IMR-90 (cell line): ENCODE measurements at regions not wholly inside any gene's neighbourhood (a gene's known extent, or its start where the extent isn't known, plus 50 kb on each side); places are given as distances from the start of the nearest gene placed in this dataset.

Experiments
- ATAC-seq: fragments of 200-7000 bp; cut with Tn5 transposase; 2 replicates; pipeline ENCODE4 v1.9.1; 2020; ENCODE audit warnings: low read depth, mild to moderate bottlenecking, moderate library complexity
- BruUV-seq: library from RNA; stranded (reverse); fragments of 400-500 nt; replicated peaks from 2 replicates; lab custom pipeline; 2021; lab: Mats Ljungman, UMichigan
- CTCF ChIA-PET: fragments of 300-600 bp; formaldehyde crosslinking; extraction: SDS; loops from one replicate; lab custom pipeline; 2021; ENCODE audit warnings: antibody characterized with exemption; lab: Yijun Ruan, JAX
- POLR2A ChIA-PET: fragments of 300-600 bp; sonication (Branson Sonifier 250); formaldehyde crosslinking; loops from one replicate; lab custom pipeline; 2022; ENCODE audit warnings: antibody characterized with exemption; ENCODE audit not compliant: unreplicated experiment; lab: Charles Lee
- DNase-seq: peaks from one replicate; pipeline ENCODE4 v3.0.0; 2013
- H2AFZ ChIP-seq: replicated peaks from 2 replicates; pipeline ENCODE3; 2013; ENCODE audit warnings: low read length, mild to moderate bottlenecking; ENCODE audit not compliant: poor library complexity
- H2AK5ac ChIP-seq: 2 replicates; pipeline ENCODE4 v1.6.1; 2013; ENCODE audit warnings: low read depth, low read length, inconsistent platforms
- H2AK9ac ChIP-seq: replicated peaks from 2 replicates; pipeline ENCODE3; 2013; ENCODE audit warnings: mild to moderate bottlenecking, low read depth, low read length, moderate library complexity; ENCODE audit not compliant: poor library complexity
- H2BK120ac ChIP-seq: 2 replicates; pipeline ENCODE4 v1.6.1; 2013; ENCODE audit warnings: low read depth, low read length, inconsistent platforms
- H2BK15ac ChIP-seq: 3 replicates; pipeline ENCODE4 v1.6.1; 2013; ENCODE audit warnings: low read depth, low read length, inconsistent platforms
- H2BK20ac ChIP-seq: 2 replicates; pipeline ENCODE4 v1.6.1; 2013; ENCODE audit warnings: low read depth, mild to moderate bottlenecking, inconsistent platforms, low read length, moderate library complexity
- H2BK5ac ChIP-seq: 2 replicates; pipeline ENCODE4 v1.6.1; 2013; ENCODE audit warnings: mild to moderate bottlenecking, low read depth, low read length, inconsistent platforms; ENCODE audit not compliant: poor library complexity, severe bottlenecking
- H3K14ac ChIP-seq: replicated peaks from 2 replicates; pipeline ENCODE4 v1.6.1; 2013; ENCODE audit warnings: low read depth, low read length, inconsistent platforms
- H3K18ac ChIP-seq: 2 replicates; pipeline ENCODE4 v1.6.1; 2013; ENCODE audit warnings: low read depth, low read length, control low read depth
- H3K23ac ChIP-seq: 2 replicates; pipeline ENCODE4 v1.6.1; 2013; ENCODE audit warnings: low read depth, low read length, inconsistent platforms
- H3K27ac ChIP-seq: 2 replicates; pipeline ENCODE4 v1.5.1; 2013; ENCODE audit warnings: mild to moderate bottlenecking, control low read depth, low read length; ENCODE audit not compliant: insufficient read depth
- H3K27me3 ChIP-seq: 2 replicates; pipeline ENCODE4 v1.6.1; 2013; ENCODE audit warnings: low read length; ENCODE audit not compliant: control insufficient read depth, insufficient read depth
- H3K36me3 ChIP-seq: 2 replicates; pipeline ENCODE4 v1.6.1; 2013; ENCODE audit warnings: low read length, mixed read lengths; ENCODE audit not compliant: control insufficient read depth, insufficient read depth
- H3K4ac ChIP-seq: 2 replicates; pipeline ENCODE4 v1.6.1; 2013; ENCODE audit warnings: low read depth, low read length, inconsistent platforms
- H3K4me1 ChIP-seq: 2 replicates; pipeline ENCODE4 v1.6.1; 2013; ENCODE audit warnings: low read length, mixed read lengths; ENCODE audit not compliant: control insufficient read depth, insufficient read depth
- H3K4me2 ChIP-seq: 2 replicates; pipeline ENCODE4 v1.6.1; 2013; ENCODE audit warnings: low read depth, mild to moderate bottlenecking, control low read depth, low read length, moderate library complexity
- H3K4me3 ChIP-seq: 2 replicates; pipeline ENCODE4 v1.5.1; 2013; ENCODE audit warnings: low read depth, mild to moderate bottlenecking, control low read depth, low read length, moderate library complexity; ENCODE audit not compliant: insufficient read depth
- H3K56ac ChIP-seq: 2 replicates; pipeline ENCODE4 v1.6.1; 2013; ENCODE audit warnings: low read length, inconsistent platforms; ENCODE audit not compliant: insufficient read depth; ENCODE audit errors: extremely low read depth
- H3K79me1 ChIP-seq, 2 experiments: 2 replicates each; pipeline ENCODE4 v1.6.1; 2013; ENCODE audit warnings: low read length in 2 of 2, inconsistent platforms in 1 of 2, low read depth in 1 of 2
- H3K9ac ChIP-seq: 2 replicates; pipeline ENCODE4 v1.6.1; 2013; ENCODE audit warnings: low read depth, low read length, control low read depth
- H3K9me1 ChIP-seq: 2 replicates; pipeline ENCODE4 v1.6.1; 2013; ENCODE audit warnings: low read length, inconsistent platforms; ENCODE audit not compliant: insufficient read depth
- H3K9me3 ChIP-seq: 2 replicates; pipeline ENCODE4 v1.6.1; 2013; ENCODE audit warnings: low read length; ENCODE audit not compliant: control insufficient read depth, insufficient read depth
- H4K20me1 ChIP-seq: 2 replicates; pipeline ENCODE4 v1.6.1; 2013; ENCODE audit warnings: low read length, inconsistent platforms; ENCODE audit not compliant: insufficient read depth
- H4K5ac ChIP-seq: 2 replicates; pipeline ENCODE4 v1.6.1; 2013; ENCODE audit warnings: mild to moderate bottlenecking, low read depth, low read length, control low read depth
- H4K8ac ChIP-seq, 2 experiments: 2 replicates each; pipeline ENCODE4 v1.6.1; 2013; ENCODE audit warnings: low read depth in 2 of 2, low read length in 2 of 2, control low read depth in 1 of 2, inconsistent platforms in 1 of 2
- H4K91ac ChIP-seq: 2 replicates; pipeline ENCODE4 v1.6.1; 2013; ENCODE audit warnings: low read depth, low read length, inconsistent platforms; ENCODE audit not compliant: insufficient read depth
- BHLHE40 ChIP-seq: fragments of 150-350 bp; IDR thresholded peaks from 2 replicates; pipeline ENCODE4 v1.6.1; 2016; ENCODE audit warnings: mild to moderate bottlenecking, low read depth, low read length
- CEBPB ChIP-seq: IDR thresholded peaks from 2 replicates; pipeline ENCODE4 v1.6.1; 2012; ENCODE audit warnings: low read depth, low read length, improper control_type of control experiment
- CHD1 ChIP-seq: IDR thresholded peaks from 2 replicates; pipeline ENCODE4 v1.6.1; 2012; ENCODE audit warnings: low read depth, low read length, improper control_type of control experiment
- FOS ChIP-seq: fragments of 150-350 bp; IDR thresholded peaks from 2 replicates; pipeline ENCODE4 v1.6.1; 2016; ENCODE audit warnings: low read depth, low read length
- MAFK ChIP-seq: IDR thresholded peaks from 2 replicates; pipeline ENCODE4 v1.6.1; 2012; ENCODE audit warnings: low read depth, low read length, improper control_type of control experiment
- MAZ ChIP-seq: IDR thresholded peaks from 2 replicates; pipeline ENCODE4 v1.6.1; 2012; ENCODE audit warnings: low read depth, mild to moderate bottlenecking, low read length, improper control_type of control experiment, moderate library complexity, borderline replicate concordance
- MXI1 ChIP-seq: IDR thresholded peaks from 2 replicates; pipeline ENCODE4 v1.6.1; 2012; ENCODE audit warnings: low read depth, mild to moderate bottlenecking, low read length, moderate library complexity, borderline replicate concordance
- NFE2L2 ChIP-seq: fragments of 150-350 bp; IDR thresholded peaks from 2 replicates; pipeline ENCODE4 v1.6.1; 2016; ENCODE audit warnings: low read depth, mild to moderate bottlenecking, low read length
- POLR2A ChIP-seq: IDR thresholded peaks from 2 replicates; pipeline ENCODE4 v1.6.1; 2012; ENCODE audit warnings: mild to moderate bottlenecking, low read depth, low read length
- RAD21 ChIP-seq: IDR thresholded peaks from 2 replicates; pipeline ENCODE4 v1.6.1; 2012; ENCODE audit warnings: low read length, improper control_type of control experiment
- RCOR1 ChIP-seq: IDR thresholded peaks from 2 replicates; pipeline ENCODE4 v1.6.1; 2012; ENCODE audit warnings: mild to moderate bottlenecking, low read length, improper control_type of control experiment; ENCODE audit not compliant: insufficient replicate concordance
- RFX5 ChIP-seq: IDR thresholded peaks from 2 replicates; pipeline ENCODE4 v1.8.0; 2012; ENCODE audit warnings: low read depth, mild to moderate bottlenecking, low read length, moderate library complexity
- SMC3 ChIP-seq: fragments of 150-350 bp; IDR thresholded peaks from 2 replicates; pipeline ENCODE4 v1.6.1; 2016; ENCODE audit warnings: low read depth, mild to moderate bottlenecking, antibody characterized with exemption, low read length, moderate library complexity
- WGBS, 2 experiments: methylation state at CpG; one replicate each; pipeline versions ENCODE4 v1.1.5 to v1.1.7; 2013; ENCODE audit warnings: missing lambda C conversion rate in 2 of 2; ENCODE audit not compliant: insufficient read length in 1 of 2; ENCODE audit errors: extremely low coverage in 2 of 2; 5-methylcytosine and 5-hydroxymethylcytosine counted together
- dilution Hi-C: fragments of 300-500 bp; cut with HindIII; formaldehyde crosslinking; loops from one replicate; pipeline ENCODE4 v1.14.3; 2018; ENCODE audit warnings: low sequenced_read_pairs; ENCODE audit not compliant: unreplicated experiment
- in situ Hi-C: fragments of 300-500 bp; cut with MboI; formaldehyde crosslinking; loops from 3 replicates; pipeline ENCODE4 v1.14.3; 2019; ENCODE audit warnings: low sequenced_read_pairs, inconsistent platforms, mixed read lengths
- intact Hi-C: fragments of 100-400 bp; cut with micrococcal nuclease; formaldehyde crosslinking; loops from 2 replicates; pipeline ENCODE4 v1.10.0; 2022
- TF ChIP-seq, protein P1 (sequence below): conservative IDR thresholded peaks from 2 replicates; pipeline ENCODE4 v1.5.1; 2012; ENCODE audit warnings: mild to moderate bottlenecking, low read depth, low read length, improper control_type of control experiment
- TF ChIP-seq, protein P2 (sequence below): fragments of 150-350 bp; IDR thresholded peaks from 2 replicates; pipeline ENCODE4 v1.6.1; 2016; ENCODE audit warnings: low read depth, mild to moderate bottlenecking, low read length, moderate library complexity, borderline replicate concordance
- TF ChIP-seq, protein P3 (sequence below): fragments of 150-350 bp; IDR thresholded peaks from 2 replicates; pipeline ENCODE4 v1.6.1; 2017; ENCODE audit warnings: mild to moderate bottlenecking, antibody characterized with exemption, low read length, low read depth

GRCh38 chr6:91539456-91539855, 952.6 kb upstream of the MAP3K7 start:
- no peak overlapping the region for H3K9ac ChIP-seq
- ATAC-seq (no peak), DNase-seq (no peak)
- no peaks in the 10 kb centered on the region for H3K36me3 ChIP-seq
- H3K4ac ChIP-seq: no peak overlapping the region
- no peak overlapping the region for H3K4me2 ChIP-seq
- H4K8ac ChIP-seq: no peak overlapping the region
- H3K27me3 ChIP-seq: no peaks in the 10 kb centered on the region
- H2BK120ac ChIP-seq: no peak overlapping the region
- H3K14ac ChIP-seq: no peak overlapping the region
- H3K79me1 ChIP-seq: no peaks in the 10 kb centered on the region
- H3K9me3 ChIP-seq: no peaks in the 10 kb centered on the region
- ChIA-PET POLR2A (no interaction called here), CTCF (no interaction called here)
- no peak overlapping the region for H4K91ac ChIP-seq
- no peak overlapping the region for H2BK15ac ChIP-seq
- H3K4me3 ChIP-seq: no peak overlapping the region
- in situ Hi-C loops: no loop called here
- H4K20me1 ChIP-seq: no peaks in the 10 kb centered on the region
- H2AK9ac ChIP-seq: no peak overlapping the region
- intact Hi-C loops: no loop called here
- no TSS peak for BruUV-seq
- dilution Hi-C loops: no loop called here
- H3K18ac ChIP-seq: no peak overlapping the region
- no peaks in the 10 kb centered on the region for H3K4me1 ChIP-seq
- no peaks in the 10 kb centered on the region for H3K9me1 ChIP-seq
- H2AFZ ChIP-seq: no peak overlapping the region
- no peak overlapping the region for H3K27ac ChIP-seq
- H3K56ac ChIP-seq: no peak overlapping the region
- no peak overlapping the region for H3K23ac ChIP-seq
- no peak overlapping the region for H2BK5ac ChIP-seq
- TF ChIP-seq SMC3 (no peak), MAFK (no peak), MAZ (no peak), RFX5 (no peak), POLR2A (no peak), CEBPB (no peak), RAD21 (no peak), NFE2L2 (no peak), FOS (no peak), BHLHE40 (no peak), MXI1 (no peak), CHD1 (no peak), RCOR1 (no peak)
- TF ChIP-seq, protein P1, sequence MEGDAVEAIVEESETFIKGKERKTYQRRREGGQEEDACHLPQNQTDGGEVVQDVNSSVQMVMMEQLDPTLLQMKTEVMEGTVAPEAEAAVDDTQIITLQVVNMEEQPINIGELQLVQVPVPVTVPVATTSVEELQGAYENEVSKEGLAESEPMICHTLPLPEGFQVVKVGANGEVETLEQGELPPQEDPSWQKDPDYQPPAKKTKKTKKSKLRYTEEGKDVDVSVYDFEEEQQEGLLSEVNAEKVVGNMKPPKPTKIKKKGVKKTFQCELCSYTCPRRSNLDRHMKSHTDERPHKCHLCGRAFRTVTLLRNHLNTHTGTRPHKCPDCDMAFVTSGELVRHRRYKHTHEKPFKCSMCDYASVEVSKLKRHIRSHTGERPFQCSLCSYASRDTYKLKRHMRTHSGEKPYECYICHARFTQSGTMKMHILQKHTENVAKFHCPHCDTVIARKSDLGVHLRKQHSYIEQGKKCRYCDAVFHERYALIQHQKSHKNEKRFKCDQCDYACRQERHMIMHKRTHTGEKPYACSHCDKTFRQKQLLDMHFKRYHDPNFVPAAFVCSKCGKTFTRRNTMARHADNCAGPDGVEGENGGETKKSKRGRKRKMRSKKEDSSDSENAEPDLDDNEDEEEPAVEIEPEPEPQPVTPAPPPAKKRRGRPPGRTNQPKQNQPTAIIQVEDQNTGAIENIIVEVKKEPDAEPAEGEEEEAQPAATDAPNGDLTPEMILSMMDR: no peak
- TF ChIP-seq, protein P2, sequence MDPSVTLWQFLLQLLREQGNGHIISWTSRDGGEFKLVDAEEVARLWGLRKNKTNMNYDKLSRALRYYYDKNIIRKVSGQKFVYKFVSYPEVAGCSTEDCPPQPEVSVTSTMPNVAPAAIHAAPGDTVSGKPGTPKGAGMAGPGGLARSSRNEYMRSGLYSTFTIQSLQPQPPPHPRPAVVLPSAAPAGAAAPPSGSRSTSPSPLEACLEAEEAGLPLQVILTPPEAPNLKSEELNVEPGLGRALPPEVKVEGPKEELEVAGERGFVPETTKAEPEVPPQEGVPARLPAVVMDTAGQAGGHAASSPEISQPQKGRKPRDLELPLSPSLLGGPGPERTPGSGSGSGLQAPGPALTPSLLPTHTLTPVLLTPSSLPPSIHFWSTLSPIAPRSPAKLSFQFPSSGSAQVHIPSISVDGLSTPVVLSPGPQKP: no peak
- TF ChIP-seq, protein P3, sequence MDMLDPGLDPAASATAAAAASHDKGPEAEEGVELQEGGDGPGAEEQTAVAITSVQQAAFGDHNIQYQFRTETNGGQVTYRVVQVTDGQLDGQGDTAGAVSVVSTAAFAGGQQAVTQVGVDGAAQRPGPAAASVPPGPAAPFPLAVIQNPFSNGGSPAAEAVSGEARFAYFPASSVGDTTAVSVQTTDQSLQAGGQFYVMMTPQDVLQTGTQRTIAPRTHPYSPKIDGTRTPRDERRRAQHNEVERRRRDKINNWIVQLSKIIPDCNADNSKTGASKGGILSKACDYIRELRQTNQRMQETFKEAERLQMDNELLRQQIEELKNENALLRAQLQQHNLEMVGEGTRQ: no peak
- no peak overlapping the region for H2AK5ac ChIP-seq
- no CpG with 5 or more reads among the region's 3 CpGs for WGBS, 2 experiments
- H2BK20ac ChIP-seq: no peak overlapping the region
- H4K5ac ChIP-seq: no peak overlapping the region
